Large intestine (tissue), 3 donors: ENCODE measurements at regions not wholly inside any gene's neighbourhood (a gene's known extent, or its start where the extent isn't known, plus 50 kb on each side); places are given as distances from the start of the nearest gene placed in this dataset.

Experiments used
- DNase-seq, 2 donors: peaks; one replicate each; pipeline versions ENCODE4 v3.0.0 to v3.0.0-alpha.2; 2013
- H3K27ac ChIP-seq: one replicate; pipeline ENCODE4 v1.5.1; 2013; ENCODE audit warnings: low read length
- H3K27me3 ChIP-seq: 2 replicates; pipeline ENCODE4 v1.6.1; 2013; ENCODE audit warnings: low read length; ENCODE audit not compliant: control insufficient read depth, insufficient read depth
- H3K36me3 ChIP-seq: 2 replicates; pipeline ENCODE4 v1.6.1; 2013; ENCODE audit warnings: low read length; ENCODE audit not compliant: control insufficient read depth, insufficient read depth
- H3K4me1 ChIP-seq: one replicate; pipeline ENCODE4 v1.6.1; 2013; ENCODE audit warnings: low read length; ENCODE audit not compliant: control insufficient read depth, insufficient read depth
- H3K4me3 ChIP-seq: one replicate; pipeline ENCODE4 v1.5.1; 2013; ENCODE audit warnings: low read length
- H3K9me3 ChIP-seq: one replicate; pipeline ENCODE4 v1.6.1; 2013; ENCODE audit warnings: mild to moderate bottlenecking, low read depth, low read length, moderate library complexity; ENCODE audit not compliant: control insufficient read depth
- WGBS: methylation state at CpG from one replicate; pipeline ENCODE4 v1.1.5; 2013; ENCODE audit warnings: low lambda C conversion rate; ENCODE audit not compliant: insufficient coverage; 5-methylcytosine and 5-hydroxymethylcytosine counted together

DNA sequence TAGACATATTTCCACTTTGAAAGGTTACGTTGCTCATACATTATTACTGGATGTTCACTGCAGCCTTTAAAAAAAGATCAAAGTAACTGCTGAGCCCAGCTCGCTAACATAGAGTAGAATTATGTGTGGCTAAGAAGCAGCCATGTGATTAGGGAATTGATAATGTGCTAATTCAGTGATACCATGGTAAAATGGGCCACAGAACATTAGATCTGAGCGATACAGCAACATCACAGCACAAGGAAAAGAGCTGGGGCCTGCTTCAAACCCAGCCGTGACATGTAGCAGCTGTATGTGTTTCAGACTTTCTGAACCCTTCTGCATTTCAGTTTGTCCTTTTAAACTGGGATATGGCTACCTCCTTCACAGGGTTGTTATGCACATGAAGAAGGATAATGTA lies 92.3 kb upstream of the LMNTD1 start:
- WGBS, result no CpG with 5 or more reads among the region's 4 CpGs

GRCh38 chr12:25651931-25652330 lies 98.8 kb upstream of the LMNTD1 start:
- no peaks in the 10 kb centered on the region for H3K9me3 ChIP-seq
- no peaks in the 10 kb centered on the region for H3K27me3 ChIP-seq
- no peak for DNase-seq
- no peak overlapping the region for H3K27ac ChIP-seq
- H3K4me1 ChIP-seq, result no peaks in the 10 kb centered on the region
- H3K36me3 ChIP-seq, result no peaks in the 10 kb centered on the region
- 100% methylated on average over 1 of the region's 1 CpG for WGBS
- no peak overlapping the region for H3K4me3 ChIP-seq

More for the DNA sequence above, 92.3 kb upstream of the LMNTD1 start:
- Histone ChIP-seq H3K9me3 (no peaks in the 10 kb centered on the region), H3K27ac (no peak overlapping the region), H3K36me3 (no peaks in the 10 kb centered on the region), H3K27me3 (no peaks in the 10 kb centered on the region), H3K4me3 (no peak overlapping the region), H3K4me1 (no peaks in the 10 kb centered on the region)
- no peak for DNase-seq

GRCh38 chr12:25652371-25652770 lies 99.3 kb upstream of the LMNTD1 start:
- no CpG with 5 or more reads among the region's 2 CpGs for WGBS
- Histone ChIP-seq H3K36me3 (no peaks in the 10 kb centered on the region), H3K4me3 (no peak overlapping the region), H3K27me3 (no peaks in the 10 kb centered on the region), H3K27ac (no peak overlapping the region), H3K9me3 (no peaks in the 10 kb centered on the region), H3K4me1 (no peaks in the 10 kb centered on the region)
- no peak for DNase-seq

- DNase-seq, result peak in 1 of 2 donors; percentile 7
- H3K9me3 ChIP-seq, result no peaks in the 10 kb centered on the region
- no peaks in the 10 kb centered on the region for H3K4me1 ChIP-seq
- no CpG with 5 or more reads among the region's 8 CpGs for WGBS
- H3K27me3 ChIP-seq, result no peaks in the 10 kb centered on the region
- no peak overlapping the region for H3K27ac ChIP-seq
- H3K36me3 ChIP-seq, result no peaks in the 10 kb centered on the region
- no peak overlapping the region for H3K4me3 ChIP-seq
Observed at GRCh38 chr12:25653487-25654175, 100.5 kb upstream of the LMNTD1 start.

DNA sequence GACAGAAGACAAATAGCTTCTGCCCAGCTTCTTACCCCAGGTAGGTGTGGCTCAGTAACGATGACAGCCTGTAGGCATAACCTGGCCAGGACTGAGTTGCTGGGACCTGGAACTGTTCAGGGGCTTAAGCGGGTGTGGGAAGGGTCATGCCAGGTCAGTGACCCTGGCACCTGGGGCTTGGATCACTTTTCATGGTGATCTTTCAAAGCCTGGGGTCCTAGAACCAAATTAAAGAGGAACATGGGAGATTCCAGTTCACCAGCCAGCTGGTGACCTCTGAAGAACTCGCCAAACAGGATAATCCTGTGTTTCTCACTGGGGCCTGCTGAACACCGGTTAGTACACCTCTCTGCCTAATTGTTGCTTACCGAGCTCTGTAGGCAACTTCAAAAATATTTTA lies 102.6 kb upstream of the LMNTD1 start:
- DNase-seq, result no peak
- Histone ChIP-seq H3K4me3 (no peak overlapping the region), H3K27me3 (no peaks in the 10 kb centered on the region), H3K36me3 (no peaks in the 10 kb centered on the region), H3K4me1 (no peaks in the 10 kb centered on the region), H3K9me3 (no peaks in the 10 kb centered on the region), H3K27ac (no peak overlapping the region)
- WGBS, result 60% methylated on average over 1 of the region's 5 CpGs

DNA sequence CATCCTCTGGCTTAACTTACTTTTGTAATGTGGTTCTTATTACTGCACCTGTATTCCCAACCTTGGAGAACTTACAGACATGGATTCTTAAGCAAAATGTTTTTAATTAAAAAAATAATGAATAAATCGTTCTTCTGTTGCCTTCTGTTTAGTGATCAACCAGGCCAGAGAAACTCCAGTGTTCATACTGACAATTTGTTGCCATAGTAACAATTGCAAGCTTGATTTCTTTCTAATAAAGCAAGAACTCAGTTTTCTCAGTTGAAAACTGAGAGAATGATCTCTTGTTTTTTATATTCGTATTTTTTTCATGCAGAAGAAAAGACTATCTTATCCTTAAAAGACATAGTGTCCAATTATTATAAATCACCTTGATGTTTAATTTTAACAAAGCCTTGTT lies 106.5 kb upstream of the LMNTD1 start:
- DNase-seq, result no peak
- Histone ChIP-seq H3K27me3 (no peaks in the 10 kb centered on the region), H3K27ac (no peak overlapping the region), H3K9me3 (no peaks in the 10 kb centered on the region), H3K36me3 (no peaks in the 10 kb centered on the region), H3K4me3 (no peak overlapping the region), H3K4me1 (no peaks in the 10 kb centered on the region)
- WGBS, result 71% methylated on average over 2 of the region's 2 CpGs

GRCh38 chr12:25670076-25671055 lies 117.3 kb upstream of the LMNTD1 start:
- H3K36me3 ChIP-seq, result no peaks in the 10 kb centered on the region
- WGBS, result 91% methylated on average over 4 of the region's 5 CpGs
- H3K4me1 ChIP-seq, result no peaks in the 10 kb centered on the region
- no peak overlapping the region for H3K4me3 ChIP-seq
- no peaks in the 10 kb centered on the region for H3K9me3 ChIP-seq
- no peaks in the 10 kb centered on the region for H3K27me3 ChIP-seq
- DNase-seq, result no peak
- H3K27ac ChIP-seq, result no peak overlapping the region

DNA sequence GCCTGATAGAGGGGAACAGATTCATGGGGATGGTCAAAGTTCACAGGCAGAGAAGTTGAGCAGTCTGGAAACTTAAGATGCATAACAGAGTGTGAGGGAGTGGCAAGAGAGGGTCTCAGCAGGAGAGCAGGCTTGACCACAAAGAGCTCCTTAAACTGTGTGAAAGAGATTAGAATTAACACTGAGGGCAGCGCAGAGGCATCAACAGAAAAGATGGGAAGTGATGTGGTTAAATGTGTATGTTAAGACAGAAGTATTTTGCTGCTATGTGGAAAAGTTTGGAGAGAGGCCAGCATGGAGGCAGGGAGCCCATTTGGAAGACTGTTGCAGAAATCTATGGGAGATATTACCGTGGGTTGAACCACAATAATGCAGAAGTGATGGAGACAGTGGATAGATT lies 122.7 kb upstream of the LMNTD1 start:
- no peaks in the 10 kb centered on the region for H3K9me3 ChIP-seq
- no peaks in the 10 kb centered on the region for H3K27me3 ChIP-seq
- no peak overlapping the region for H3K4me3 ChIP-seq
- H3K27ac ChIP-seq, result no peak overlapping the region
- no peaks in the 10 kb centered on the region for H3K4me1 ChIP-seq
- no peak for DNase-seq
- H3K36me3 ChIP-seq, result no peaks in the 10 kb centered on the region
- 100% methylated on average over 2 of the region's 2 CpGs for WGBS

- no peaks in the 10 kb centered on the region for H3K27me3 ChIP-seq
- no peaks in the 10 kb centered on the region for H3K36me3 ChIP-seq
- no peak overlapping the region for H3K4me3 ChIP-seq
- no peaks in the 10 kb centered on the region for H3K4me1 ChIP-seq
- DNase-seq, result no peak
- no peak overlapping the region for H3K27ac ChIP-seq
- WGBS, result no CpG with 5 or more reads among the region's 4 CpGs
- H3K9me3 ChIP-seq, result no peaks in the 10 kb centered on the region
Observed at GRCh38 chr12:25677232-25677937, 124.3 kb upstream of the LMNTD1 start.

DNA sequence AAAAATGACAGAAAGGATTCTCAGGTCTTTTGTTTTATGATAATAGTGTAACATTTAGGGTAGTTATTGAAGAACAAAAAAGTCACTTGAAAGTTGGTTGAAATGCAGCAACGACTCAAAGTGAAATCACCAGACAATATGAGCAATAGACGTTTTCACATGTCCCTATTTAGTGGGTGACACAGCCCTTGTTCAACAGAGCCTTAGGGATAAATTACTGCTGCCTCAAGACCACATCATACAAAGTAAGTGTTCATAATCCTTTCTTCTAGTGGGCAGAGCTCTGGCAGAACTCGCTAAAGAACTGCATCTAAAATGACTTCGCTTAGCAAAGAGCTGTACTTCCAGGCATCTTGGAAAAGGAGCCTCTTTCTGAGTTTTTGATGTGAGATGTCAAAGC lies 128.5 kb upstream of the LMNTD1 start:
- no CpG with 5 or more reads among the region's 4 CpGs for WGBS
- H3K4me1 ChIP-seq, result no peaks in the 10 kb centered on the region
- H3K27ac ChIP-seq, result no peak overlapping the region

More for the DNA sequence above, 128.5 kb upstream of the LMNTD1 start:
- H3K4me3 ChIP-seq, result no peak overlapping the region
- no peaks in the 10 kb centered on the region for H3K27me3 ChIP-seq
- H3K9me3 ChIP-seq, result peaks cover 5% of the 10 kb centered on the region
- no peak for DNase-seq
- no peaks in the 10 kb centered on the region for H3K36me3 ChIP-seq
